SK-N-SH treated with all-trans-retinoic acid at 6 μM for 48 hours (cell line): ENCODE measurements at regions not wholly inside any gene's neighbourhood (a gene's known extent, or its start where the extent isn't known, plus 50 kb on each side); places are given as distances from the start of the nearest gene placed in this dataset.

Source experiments
- ATAC-seq: fragments of 200-7000 bp; cut with Tn5 transposase; 3 replicates; pipeline ENCODE4 v1.9.1; 2020; ENCODE audit warnings: mild to moderate bottlenecking, moderate library complexity
- ARNTL ChIP-seq: fragments of 450-650 bp; formaldehyde crosslinking; IDR thresholded peaks from 2 replicates; pipeline ENCODE4 v1.5.0; 2020; ENCODE audit warnings: low read depth, mild to moderate bottlenecking, moderate library complexity, borderline replicate concordance
- BACH2 ChIP-seq: fragments of 250-450 bp; sonication (Bioruptor Pico); IDR thresholded peaks from 2 replicates; pipeline ENCODE4 v1.9.0; 2021; ENCODE audit warnings: mild to moderate bottlenecking, borderline replicate concordance
- CSDC2 ChIP-seq: fragments of 250-450 bp; sonication (Bioruptor Pico); IDR thresholded peaks from 2 replicates; pipeline ENCODE4 v1.5.0; 2020; ENCODE audit warnings: mild to moderate bottlenecking, moderate library complexity
- ESRRG ChIP-seq: fragments of 250-450 bp; sonication (Bioruptor Pico); IDR thresholded peaks from 2 replicates; pipeline ENCODE4 v1.6.1; 2021; ENCODE audit warnings: mild to moderate bottlenecking
- GLIS3 ChIP-seq: fragments of 250-450 bp; sonication (Bioruptor Pico); IDR thresholded peaks from 2 replicates; pipeline ENCODE4 v1.5.0; 2020; ENCODE audit warnings: mild to moderate bottlenecking, moderate library complexity
- ISL1 ChIP-seq: fragments of 250-450 bp; sonication (Bioruptor Pico); IDR thresholded peaks from 2 replicates; pipeline ENCODE4 v2.1.2; 2022; ENCODE audit warnings: mild to moderate bottlenecking, moderate library complexity
- OSR1 ChIP-seq: fragments of 250-450 bp; sonication (Bioruptor Pico); IDR thresholded peaks from 2 replicates; pipeline ENCODE4 v1.8.0; 2022; ENCODE audit warnings: moderate library complexity, mild to moderate bottlenecking, inconsistent platforms
- RARB ChIP-seq: fragments of 250-450 bp; sonication (Bioruptor Pico); IDR thresholded peaks from 2 replicates; pipeline ENCODE4 v1.8.0; 2021; ENCODE audit warnings: mild to moderate bottlenecking, moderate library complexity
- SNAI2 ChIP-seq: fragments of 250-450 bp; sonication (Bioruptor Pico); IDR thresholded peaks from 2 replicates; pipeline ENCODE4 v1.5.0; 2020; ENCODE audit warnings: mild to moderate bottlenecking, moderate library complexity
- TCF4 ChIP-seq: fragments of 250-450 bp; sonication (Bioruptor Pico); IDR thresholded peaks from 2 replicates; pipeline ENCODE4 v1.8.0; 2021; ENCODE audit warnings: mild to moderate bottlenecking, moderate library complexity, borderline replicate concordance
- TOX ChIP-seq: fragments of 250-450 bp; sonication (Bioruptor Pico); IDR thresholded peaks from 2 replicates; pipeline ENCODE4 v1.8.0; 2021; ENCODE audit warnings: mild to moderate bottlenecking, moderate library complexity, borderline replicate concordance
- ZC3H10 ChIP-seq: fragments of 250-450 bp; sonication (Bioruptor Pico); IDR thresholded peaks from 2 replicates; pipeline ENCODE4 v1.5.1; 2021; ENCODE audit warnings: mild to moderate bottlenecking, moderate library complexity
- ZFP3 ChIP-seq: fragments of 250-450 bp; sonication (Bioruptor Pico); IDR thresholded peaks from 2 replicates; pipeline ENCODE4 v1.5.0; 2020; ENCODE audit warnings: mild to moderate bottlenecking, moderate library complexity
- ZFP30 ChIP-seq: fragments of 450-650 bp; formaldehyde crosslinking; IDR thresholded peaks from 2 replicates; pipeline ENCODE4 v1.5.0; 2022; ENCODE audit warnings: mild to moderate bottlenecking, moderate library complexity
- ZNF565 ChIP-seq: fragments of 450-650 bp; formaldehyde crosslinking; conservative IDR thresholded peaks from 2 replicates; pipeline ENCODE4 v1.5.0; 2020; ENCODE audit warnings: low read depth, mild to moderate bottlenecking, moderate library complexity
- ZNF70 ChIP-seq: fragments of 450-650 bp; formaldehyde crosslinking; IDR thresholded peaks from 2 replicates; pipeline ENCODE4 v1.5.0; 2020; ENCODE audit warnings: mild to moderate bottlenecking, moderate library complexity
- ZNF8 ChIP-seq: fragments of 450-650 bp; formaldehyde crosslinking; IDR thresholded peaks from 2 replicates; pipeline ENCODE4 v1.5.0; 2020; ENCODE audit warnings: mild to moderate bottlenecking, moderate library complexity
- TF ChIP-seq, protein P1 (sequence below): fragments of 250-450 bp; sonication (Bioruptor Pico); IDR thresholded peaks from 2 replicates; pipeline ENCODE4 v1.5.1; 2021; ENCODE audit warnings: mild to moderate bottlenecking, moderate library complexity
- TF ChIP-seq, protein P2 (sequence below): fragments of 250-450 bp; sonication (Bioruptor Pico); IDR thresholded peaks from 2 replicates; pipeline ENCODE4 v1.8.0; 2020; ENCODE audit warnings: mild to moderate bottlenecking, moderate library complexity, borderline replicate concordance
- TF ChIP-seq, protein P3 (sequence below): fragments of 250-450 bp; sonication (Bioruptor Pico); IDR thresholded peaks from 2 replicates; pipeline ENCODE4 v1.5.1; 2020; ENCODE audit warnings: low read depth, mild to moderate bottlenecking, moderate library complexity
- TF ChIP-seq, protein P4 (sequence below): fragments of 250-450 bp; sonication (Bioruptor Pico); IDR thresholded peaks from 2 replicates; pipeline ENCODE4 v1.5.0; 2020; ENCODE audit warnings: mild to moderate bottlenecking, moderate library complexity
- TF ChIP-seq, protein P5 (sequence below): fragments of 250-450 bp; sonication (Bioruptor Pico); IDR thresholded peaks from 2 replicates; pipeline ENCODE4 v1.8.0; 2021; ENCODE audit warnings: low read depth, mild to moderate bottlenecking, moderate library complexity, borderline replicate concordance

DNA sequence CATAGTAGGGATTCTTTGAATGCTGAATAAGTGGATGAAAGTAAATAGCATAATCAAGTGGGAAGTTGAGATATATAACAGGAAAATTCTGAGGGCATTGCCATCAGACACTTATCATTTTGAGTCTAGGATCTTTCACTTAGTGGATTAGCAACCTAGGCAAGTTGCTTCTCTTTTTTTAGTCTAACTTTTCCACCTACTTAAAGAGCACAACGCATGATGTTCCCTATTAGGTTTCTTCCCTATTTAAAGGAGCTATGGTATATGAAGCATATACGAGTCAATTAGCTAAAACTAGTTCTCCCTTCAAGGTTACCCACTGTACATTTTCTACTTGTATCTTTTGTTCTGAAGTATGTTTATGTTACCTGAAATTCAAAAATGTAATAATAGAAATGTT, 67.1 kb upstream of the HS3ST1 start:
- TF ChIP-seq ZNF70 (CRISPR knock-in tag) (no peak), ZFP3 (CRISPR knock-in tag) (no peak), ESRRG (no peak), ISL1 (CRISPR knock-in tag) (no peak), TCF4 (CRISPR knock-in tag) (no peak), ZNF565 (no peak), CSDC2 (CRISPR knock-in tag) (no peak), TOX (CRISPR knock-in tag) (no peak), SNAI2 (CRISPR knock-in tag) (no peak), ZC3H10 (no peak), OSR1 (CRISPR knock-in tag) (no peak), RARB (CRISPR knock-in tag) (no peak), GLIS3 (CRISPR knock-in tag) (no peak), ZFP30 (CRISPR knock-in tag) (no peak)
- TF ChIP-seq, protein P1, sequence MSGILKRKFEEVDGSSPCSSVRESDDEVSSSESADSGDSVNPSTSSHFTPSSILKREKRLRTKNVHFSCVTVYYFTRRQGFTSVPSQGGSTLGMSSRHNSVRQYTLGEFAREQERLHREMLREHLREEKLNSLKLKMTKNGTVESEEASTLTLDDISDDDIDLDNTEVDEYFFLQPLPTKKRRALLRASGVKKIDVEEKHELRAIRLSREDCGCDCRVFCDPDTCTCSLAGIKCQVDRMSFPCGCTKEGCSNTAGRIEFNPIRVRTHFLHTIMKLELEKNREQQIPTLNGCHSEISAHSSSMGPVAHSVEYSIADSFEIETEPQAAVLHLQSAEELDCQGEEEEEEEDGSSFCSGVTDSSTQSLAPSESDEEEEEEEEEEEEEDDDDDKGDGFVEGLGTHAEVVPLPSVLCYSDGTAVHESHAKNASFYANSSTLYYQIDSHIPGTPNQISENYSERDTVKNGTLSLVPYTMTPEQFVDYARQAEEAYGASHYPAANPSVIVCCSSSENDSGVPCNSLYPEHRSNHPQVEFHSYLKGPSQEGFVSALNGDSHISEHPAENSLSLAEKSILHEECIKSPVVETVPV (CRISPR knock-in tag), result no peak
- TF ChIP-seq, protein P2, sequence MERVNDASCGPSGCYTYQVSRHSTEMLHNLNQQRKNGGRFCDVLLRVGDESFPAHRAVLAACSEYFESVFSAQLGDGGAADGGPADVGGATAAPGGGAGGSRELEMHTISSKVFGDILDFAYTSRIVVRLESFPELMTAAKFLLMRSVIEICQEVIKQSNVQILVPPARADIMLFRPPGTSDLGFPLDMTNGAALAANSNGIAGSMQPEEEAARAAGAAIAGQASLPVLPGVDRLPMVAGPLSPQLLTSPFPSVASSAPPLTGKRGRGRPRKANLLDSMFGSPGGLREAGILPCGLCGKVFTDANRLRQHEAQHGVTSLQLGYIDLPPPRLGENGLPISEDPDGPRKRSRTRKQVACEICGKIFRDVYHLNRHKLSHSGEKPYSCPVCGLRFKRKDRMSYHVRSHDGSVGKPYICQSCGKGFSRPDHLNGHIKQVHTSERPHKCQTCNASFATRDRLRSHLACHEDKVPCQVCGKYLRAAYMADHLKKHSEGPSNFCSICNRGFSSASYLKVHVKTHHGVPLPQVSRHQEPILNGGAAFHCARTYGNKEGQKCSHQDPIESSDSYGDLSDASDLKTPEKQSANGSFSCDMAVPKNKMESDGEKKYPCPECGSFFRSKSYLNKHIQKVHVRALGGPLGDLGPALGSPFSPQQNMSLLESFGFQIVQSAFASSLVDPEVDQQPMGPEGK (CRISPR knock-in tag), result no peak
- TF ChIP-seq, protein P3, sequence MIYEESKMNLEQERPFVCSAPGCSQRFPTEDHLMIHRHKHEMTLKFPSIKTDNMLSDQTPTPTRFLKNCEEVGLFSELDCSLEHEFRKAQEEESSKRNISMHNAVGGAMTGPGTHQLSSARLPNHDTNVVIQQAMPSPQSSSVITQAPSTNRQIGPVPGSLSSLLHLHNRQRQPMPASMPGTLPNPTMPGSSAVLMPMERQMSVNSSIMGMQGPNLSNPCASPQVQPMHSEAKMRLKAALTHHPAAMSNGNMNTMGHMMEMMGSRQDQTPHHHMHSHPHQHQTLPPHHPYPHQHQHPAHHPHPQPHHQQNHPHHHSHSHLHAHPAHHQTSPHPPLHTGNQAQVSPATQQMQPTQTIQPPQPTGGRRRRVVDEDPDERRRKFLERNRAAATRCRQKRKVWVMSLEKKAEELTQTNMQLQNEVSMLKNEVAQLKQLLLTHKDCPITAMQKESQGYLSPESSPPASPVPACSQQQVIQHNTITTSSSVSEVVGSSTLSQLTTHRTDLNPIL (CRISPR knock-in tag), result no peak
- TF ChIP-seq, protein P4, sequence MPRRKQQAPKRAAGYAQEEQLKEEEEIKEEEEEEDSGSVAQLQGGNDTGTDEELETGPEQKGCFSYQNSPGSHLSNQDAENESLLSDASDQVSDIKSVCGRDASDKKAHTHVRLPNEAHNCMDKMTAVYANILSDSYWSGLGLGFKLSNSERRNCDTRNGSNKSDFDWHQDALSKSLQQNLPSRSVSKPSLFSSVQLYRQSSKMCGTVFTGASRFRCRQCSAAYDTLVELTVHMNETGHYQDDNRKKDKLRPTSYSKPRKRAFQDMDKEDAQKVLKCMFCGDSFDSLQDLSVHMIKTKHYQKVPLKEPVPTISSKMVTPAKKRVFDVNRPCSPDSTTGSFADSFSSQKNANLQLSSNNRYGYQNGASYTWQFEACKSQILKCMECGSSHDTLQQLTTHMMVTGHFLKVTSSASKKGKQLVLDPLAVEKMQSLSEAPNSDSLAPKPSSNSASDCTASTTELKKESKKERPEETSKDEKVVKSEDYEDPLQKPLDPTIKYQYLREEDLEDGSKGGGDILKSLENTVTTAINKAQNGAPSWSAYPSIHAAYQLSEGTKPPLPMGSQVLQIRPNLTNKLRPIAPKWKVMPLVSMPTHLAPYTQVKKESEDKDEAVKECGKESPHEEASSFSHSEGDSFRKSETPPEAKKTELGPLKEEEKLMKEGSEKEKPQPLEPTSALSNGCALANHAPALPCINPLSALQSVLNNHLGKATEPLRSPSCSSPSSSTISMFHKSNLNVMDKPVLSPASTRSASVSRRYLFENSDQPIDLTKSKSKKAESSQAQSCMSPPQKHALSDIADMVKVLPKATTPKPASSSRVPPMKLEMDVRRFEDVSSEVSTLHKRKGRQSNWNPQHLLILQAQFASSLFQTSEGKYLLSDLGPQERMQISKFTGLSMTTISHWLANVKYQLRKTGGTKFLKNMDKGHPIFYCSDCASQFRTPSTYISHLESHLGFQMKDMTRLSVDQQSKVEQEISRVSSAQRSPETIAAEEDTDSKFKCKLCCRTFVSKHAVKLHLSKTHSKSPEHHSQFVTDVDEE (CRISPR knock-in tag), result no peak
- TF ChIP-seq, protein P5, sequence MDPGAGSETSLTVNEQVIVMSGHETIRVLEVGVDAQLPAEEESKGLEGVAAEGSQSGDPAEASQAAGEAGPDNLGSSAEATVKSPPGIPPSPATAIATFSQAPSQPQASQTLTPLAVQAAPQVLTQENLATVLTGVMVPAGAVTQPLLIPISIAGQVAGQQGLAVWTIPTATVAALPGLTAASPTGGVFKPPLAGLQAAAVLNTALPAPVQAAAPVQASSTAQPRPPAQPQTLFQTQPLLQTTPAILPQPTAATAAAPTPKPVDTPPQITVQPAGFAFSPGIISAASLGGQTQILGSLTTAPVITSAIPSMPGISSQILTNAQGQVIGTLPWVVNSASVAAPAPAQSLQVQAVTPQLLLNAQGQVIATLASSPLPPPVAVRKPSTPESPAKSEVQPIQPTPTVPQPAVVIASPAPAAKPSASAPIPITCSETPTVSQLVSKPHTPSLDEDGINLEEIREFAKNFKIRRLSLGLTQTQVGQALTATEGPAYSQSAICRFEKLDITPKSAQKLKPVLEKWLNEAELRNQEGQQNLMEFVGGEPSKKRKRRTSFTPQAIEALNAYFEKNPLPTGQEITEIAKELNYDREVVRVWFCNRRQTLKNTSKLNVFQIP (CRISPR knock-in tag), result no peak
- TF ChIP-seq, all 23 proteins: peak for 0
- ATAC-seq, result no peak

DNA sequence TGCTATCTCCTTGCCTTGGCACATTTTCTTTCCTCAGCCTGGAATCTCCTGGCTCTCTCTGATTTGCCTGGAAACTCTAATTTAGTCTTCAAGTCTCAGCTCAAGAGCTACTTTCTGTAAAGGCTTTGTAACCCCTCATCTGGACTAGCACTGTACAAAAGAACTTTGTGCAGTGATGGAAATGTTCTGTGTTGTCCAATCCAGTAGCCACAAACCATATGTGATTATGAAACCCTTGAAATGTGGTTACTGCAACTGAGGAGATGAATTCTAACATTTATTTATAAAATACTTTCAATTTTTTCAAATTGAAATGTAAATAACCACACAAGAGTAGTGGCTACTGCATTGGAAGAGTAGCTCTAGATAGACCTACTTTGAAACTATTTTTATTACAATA, 66.6 kb upstream of the HS3ST1 start:
- no peak for ATAC-seq
- TF ChIP-seq ESRRG (no peak), ZNF70 (CRISPR knock-in tag) (no peak), CSDC2 (CRISPR knock-in tag) (no peak), TCF4 (CRISPR knock-in tag) (no peak), ZFP3 (CRISPR knock-in tag) (no peak), GLIS3 (CRISPR knock-in tag) (no peak), ARNTL (CRISPR knock-in tag) (no peak), ZC3H10 (no peak), BACH2 (CRISPR knock-in tag) (no peak), SNAI2 (CRISPR knock-in tag) (no peak), ZNF8 (CRISPR knock-in tag) (no peak), RARB (CRISPR knock-in tag) (no peak), ISL1 (CRISPR knock-in tag) (no peak)
- TF ChIP-seq, protein P2 (CRISPR knock-in tag), result no peak
- TF ChIP-seq, protein P5 (CRISPR knock-in tag), result no peak
- TF ChIP-seq, protein P4 (CRISPR knock-in tag), result no peak
